ENCODE measurements at regions not wholly inside any gene's neighbourhood (a gene's known extent, or its start where the extent isn't known, plus 50 kb on each side); places are given as distances from the start of the nearest gene placed in this dataset.

- Mint-ChIP-seq H3K27ac (no peak overlapping the region), H3K9me3 (peaks cover 0 to 11% (median 0%) of the 10 kb centered on the region in 11 donors), H3K4me1 (no peaks in the 10 kb centered on the region), H3K27me3 (peaks cover 0 to 4% (median 0%) of the 10 kb centered on the region in 5 donors), H3K4me3 (no peak overlapping the region), H3K36me3 (peaks cover 0 to 4% (median 0%) of the 10 kb centered on the region in 5 donors)
- H3K4me3 ChIP-seq (ENCODE audit: low read length) = no peak overlapping the region
- H3K27me3 ChIP-seq (ENCODE audit: control insufficient read depth in 2 of 2, insufficient read depth in 2 of 2, low read length in 2 of 2) = no peaks in the 10 kb centered on the region
- no peaks in the 10 kb centered on the region for H3K36me3 ChIP-seq (ENCODE audit: control insufficient read depth in 2 of 3, insufficient read depth in 3 of 3, low read length in 3 of 3)
- no peak for DNase-seq
- intact Hi-C loops (cut with micrococcal nuclease) = no loop called here
- ChIA-PET CTCF (no interaction called here), POLR2A (no interaction called here)
- no peak overlapping the region for H3K27ac ChIP-seq (ENCODE audit: low read depth, low read length)
- ATAC-seq = no peak
- H3K9me3 ChIP-seq (ENCODE audit: control insufficient read depth in 2 of 3, low read length in 3 of 3) = no peaks in the 10 kb centered on the region
- no peaks in the 10 kb centered on the region for H3K4me1 ChIP-seq (ENCODE audit: control insufficient read depth in 2 of 2, insufficient read depth in 2 of 2, low read length in 2 of 2)
These were observed 143.9 kb upstream of the TSC22D1 start for GRCh38 chr13:44719857-44720671.

GRCh38 chr13:44718467-44718866 is 142.3 kb upstream of the TSC22D1 start:
- Histone ChIP-seq H3K4me1 (ENCODE audit: control insufficient read depth in 2 of 2, insufficient read depth in 2 of 2, low read length in 2 of 2) (no peaks in the 10 kb centered on the region), H3K9me3 (ENCODE audit: control insufficient read depth in 2 of 3, low read length in 3 of 3) (no peaks in the 10 kb centered on the region), H3K27ac (ENCODE audit: low read depth, low read length) (no peak overlapping the region), H3K4me3 (ENCODE audit: low read length) (no peak overlapping the region), H3K27me3 (ENCODE audit: control insufficient read depth in 2 of 2, insufficient read depth in 2 of 2, low read length in 2 of 2) (no peaks in the 10 kb centered on the region), H3K36me3 (ENCODE audit: control insufficient read depth in 2 of 3, insufficient read depth in 3 of 3, low read length in 3 of 3) (no peaks in the 10 kb centered on the region)
- DNase-seq = no peak
- Mint-ChIP-seq H3K36me3 (peaks cover 0 to 4% (median 0%) of the 10 kb centered on the region in 5 donors), H3K9me3 (peaks cover 0 to 11% (median 0%) of the 10 kb centered on the region in 11 donors), H3K27ac (no peak overlapping the region), H3K4me3 (no peak overlapping the region), H3K4me1 (no peaks in the 10 kb centered on the region), H3K27me3 (peaks cover 0 to 6% (median 0%) of the 10 kb centered on the region in 5 donors)
- ChIA-PET POLR2A (no interaction called here), CTCF (no interaction called here)
- intact Hi-C loops (cut with micrococcal nuclease) = no loop called here
- ATAC-seq = no peak

DNA sequence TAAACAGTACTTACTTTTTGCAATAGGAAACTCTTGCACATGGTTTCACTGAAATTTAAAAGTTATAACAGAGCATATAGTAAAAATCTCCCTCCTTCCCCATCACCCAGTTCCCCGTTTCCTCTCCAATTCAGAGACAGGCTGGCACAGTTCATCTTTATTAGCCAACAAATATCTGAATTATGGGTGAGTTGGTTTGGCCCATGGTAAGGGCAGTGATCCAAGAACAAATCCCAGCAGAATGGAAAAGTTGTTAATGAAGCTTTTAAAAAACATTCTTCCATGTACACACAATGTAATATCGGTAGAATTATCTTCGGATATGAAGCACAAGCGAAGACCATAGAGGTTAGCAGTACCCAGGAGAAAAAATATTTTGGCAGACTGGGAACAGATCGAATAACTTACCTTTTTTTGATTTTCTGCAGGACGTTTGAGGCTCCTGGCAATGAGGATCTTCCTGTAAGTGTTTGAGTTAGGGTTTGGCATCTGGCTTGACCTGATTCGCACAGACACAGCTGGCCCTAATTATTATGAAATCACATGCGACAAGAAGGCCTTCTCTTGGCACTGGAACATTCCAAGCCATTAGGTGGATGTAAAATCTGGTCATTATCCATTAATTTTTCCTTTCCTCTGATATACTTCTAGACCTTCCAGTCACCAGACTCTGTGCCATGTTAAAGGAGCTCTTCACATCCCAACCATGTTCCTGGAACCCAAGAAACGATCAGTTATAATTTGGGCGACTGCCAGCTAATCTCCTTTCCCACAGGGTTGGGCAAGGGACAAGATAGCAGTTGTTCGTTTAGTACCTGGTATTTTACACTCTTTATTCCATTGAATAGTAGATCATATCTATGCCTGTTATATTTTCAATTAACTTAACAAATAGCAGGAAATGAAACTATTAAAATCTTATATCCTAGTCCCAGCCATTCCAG is 139.4 kb upstream of the TSC22D1 start:
- no peaks in the 10 kb centered on the region for H3K36me3 Mint-ChIP-seq
- H3K27me3 Mint-ChIP-seq = peaks cover 0 to 4% (median 0%) of the 10 kb centered on the region in 5 donors
- ChIA-PET POLR2A (no interaction called here), CTCF (no interaction called here)
- peaks cover 0 to 2% (median 0%) of the 10 kb centered on the region in 7 donors for H3K4me1 Mint-ChIP-seq
- no peak overlapping the region for H3K4me3 Mint-ChIP-seq
- H3K36me3 ChIP-seq (ENCODE audit: control insufficient read depth in 2 of 3, insufficient read depth in 3 of 3, low read length in 3 of 3) = no peaks in the 10 kb centered on the region
- ATAC-seq = no peak
- no peak overlapping the region for H3K27ac ChIP-seq (ENCODE audit: low read depth, low read length)
- H3K4me1 ChIP-seq (ENCODE audit: control insufficient read depth in 2 of 2, insufficient read depth in 2 of 2, low read length in 2 of 2) = no peaks in the 10 kb centered on the region
- H3K9me3 Mint-ChIP-seq = no peaks in the 10 kb centered on the region
- H3K9me3 ChIP-seq (ENCODE audit: control insufficient read depth in 2 of 3, low read length in 3 of 3) = no peaks in the 10 kb centered on the region
- H3K4me3 ChIP-seq (ENCODE audit: low read length) = no peak overlapping the region
- intact Hi-C loops (cut with micrococcal nuclease) = no loop called here
- no peak overlapping the region for H3K27ac Mint-ChIP-seq
- H3K27me3 ChIP-seq (ENCODE audit: control insufficient read depth in 2 of 2, insufficient read depth in 2 of 2, low read length in 2 of 2) = no peaks in the 10 kb centered on the region
- no peak for DNase-seq

- H3K9me3 Mint-ChIP-seq = peaks cover 0 to 2% (median 0%) of the 10 kb centered on the region in 11 donors
- CTCF ChIA-PET = no interaction called here
These were observed 137.8 kb upstream of the TSC22D1 start for GRCh38 chr13:44713788-44714469.

DNA sequence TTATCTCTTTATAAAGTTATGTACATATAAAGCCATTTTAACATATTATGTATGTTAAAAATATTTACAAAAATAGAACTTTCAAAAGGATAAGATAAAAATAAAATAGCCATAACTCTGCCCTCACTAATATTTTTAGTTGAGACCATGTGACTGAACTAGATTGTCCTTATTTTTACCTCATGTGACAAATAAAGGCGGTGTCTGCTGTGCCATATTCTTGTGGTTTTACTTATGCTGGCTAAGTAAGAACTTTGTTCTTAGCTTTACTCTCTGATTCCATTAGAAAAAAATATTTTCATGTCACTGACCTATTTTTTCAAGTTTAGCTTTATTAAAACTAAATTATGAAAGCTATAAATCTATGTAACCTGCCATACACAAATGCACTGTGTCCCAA is 135.6 kb upstream of the TSC22D1 start:
- Histone ChIP-seq H3K27ac (ENCODE audit: low read depth, low read length) (no peak overlapping the region), H3K36me3 (ENCODE audit: control insufficient read depth in 2 of 3, insufficient read depth in 3 of 3, low read length in 3 of 3) (no peaks in the 10 kb centered on the region), H3K4me3 (ENCODE audit: low read length) (no peak overlapping the region), H3K9me3 (ENCODE audit: control insufficient read depth in 2 of 3, low read length in 3 of 3) (no peaks in the 10 kb centered on the region), H3K27me3 (ENCODE audit: control insufficient read depth in 2 of 2, insufficient read depth in 2 of 2, low read length in 2 of 2) (no peaks in the 10 kb centered on the region), H3K4me1 (ENCODE audit: control insufficient read depth in 2 of 2, insufficient read depth in 2 of 2, low read length in 2 of 2) (no peaks in the 10 kb centered on the region)
- no peak overlapping the region for H3K4me3 Mint-ChIP-seq
- H3K36me3 Mint-ChIP-seq = no peaks in the 10 kb centered on the region
- DNase-seq (no peak), ATAC-seq (no peak)
- peaks cover 0 to 12% (median 4%) of the 10 kb centered on the region in 5 donors for H3K27me3 Mint-ChIP-seq
- ChIA-PET POLR2A (no interaction called here), CTCF (no interaction called here)
- H3K4me1 Mint-ChIP-seq = peaks cover 0 to 3% (median 0%) of the 10 kb centered on the region in 7 donors
- intact Hi-C loops (cut with micrococcal nuclease) = no loop called here
- H3K27ac Mint-ChIP-seq = no peak overlapping the region
- H3K9me3 Mint-ChIP-seq = peaks cover 0 to 2% (median 0%) of the 10 kb centered on the region in 11 donors

More at GRCh38 chr13:44713788-44714469, 137.8 kb upstream of the TSC22D1 start:
- POLR2A ChIA-PET = no interaction called here
- no peaks in the 10 kb centered on the region for H3K9me3 ChIP-seq (ENCODE audit: control insufficient read depth in 2 of 3, low read length in 3 of 3)
- ATAC-seq (no peak), DNase-seq (no peak)
- no peaks in the 10 kb centered on the region for H3K27me3 ChIP-seq (ENCODE audit: control insufficient read depth in 2 of 2, insufficient read depth in 2 of 2, low read length in 2 of 2)
- intact Hi-C loops (cut with micrococcal nuclease) = no loop called here
- no peaks in the 10 kb centered on the region for H3K36me3 ChIP-seq (ENCODE audit: control insufficient read depth in 2 of 3, insufficient read depth in 3 of 3, low read length in 3 of 3)
- peaks cover 0 to 4% (median 0%) of the 10 kb centered on the region in 5 donors for H3K27me3 Mint-ChIP-seq
- H3K4me3 ChIP-seq (ENCODE audit: low read length) = no peak overlapping the region
- peaks cover 0 to 3% (median 0%) of the 10 kb centered on the region in 7 donors for H3K4me1 Mint-ChIP-seq
- no peak overlapping the region for H3K27ac Mint-ChIP-seq
- H3K27ac ChIP-seq (ENCODE audit: low read depth, low read length) = no peak overlapping the region
- no peaks in the 10 kb centered on the region for H3K36me3 Mint-ChIP-seq
- no peaks in the 10 kb centered on the region for H3K4me1 ChIP-seq (ENCODE audit: control insufficient read depth in 2 of 2, insufficient read depth in 2 of 2, low read length in 2 of 2)
- no peak overlapping the region for H3K4me3 Mint-ChIP-seq

DNA sequence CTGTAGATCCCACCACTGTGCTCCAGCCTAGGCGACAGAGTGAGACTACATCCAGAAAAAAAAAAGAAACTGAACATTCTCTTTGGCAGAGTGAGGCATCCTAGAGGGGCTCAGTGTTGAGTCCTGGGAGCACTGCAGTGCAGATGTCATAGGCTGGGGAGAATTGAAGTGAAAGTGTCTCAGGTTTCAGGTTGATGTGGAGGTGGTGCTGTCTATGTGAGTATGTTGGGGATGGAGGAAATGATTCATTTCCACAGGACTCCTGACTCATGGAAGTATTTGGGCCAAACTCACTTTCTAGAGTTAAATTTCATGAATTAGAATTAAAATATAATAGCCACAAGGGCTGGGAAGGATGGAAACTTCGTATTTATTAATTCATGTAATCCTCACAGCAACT is 134.4 kb upstream of the TSC22D1 start:
- H3K27ac Mint-ChIP-seq = no peak overlapping the region
- peaks cover 0 to 3% (median 0%) of the 10 kb centered on the region in 7 donors for H3K4me1 Mint-ChIP-seq
- Histone ChIP-seq H3K4me1 (ENCODE audit: control insufficient read depth in 2 of 2, insufficient read depth in 2 of 2, low read length in 2 of 2) (no peaks in the 10 kb centered on the region), H3K4me3 (ENCODE audit: low read length) (no peak overlapping the region), H3K27ac (ENCODE audit: low read depth, low read length) (no peak overlapping the region), H3K36me3 (ENCODE audit: control insufficient read depth in 2 of 3, insufficient read depth in 3 of 3, low read length in 3 of 3) (no peaks in the 10 kb centered on the region), H3K9me3 (ENCODE audit: control insufficient read depth in 2 of 3, low read length in 3 of 3) (no peaks in the 10 kb centered on the region), H3K27me3 (ENCODE audit: control insufficient read depth in 2 of 2, insufficient read depth in 2 of 2, low read length in 2 of 2) (no peaks in the 10 kb centered on the region)
- ChIA-PET POLR2A (no interaction called here), CTCF (interaction anchor here (0.6 kb wide), 1 partner anchor 23 kb away, joined by 6 read pairs; no protein-coding TSS in a partner anchor)
- H3K36me3 Mint-ChIP-seq = no peaks in the 10 kb centered on the region
- H3K27me3 Mint-ChIP-seq = peaks cover 0 to 12% (median 4%) of the 10 kb centered on the region in 5 donors
- peaks cover 0 to 2% (median 0%) of the 10 kb centered on the region in 11 donors for H3K9me3 Mint-ChIP-seq
- intact Hi-C loops (cut with micrococcal nuclease) = no loop called here
- DNase-seq = peak in 1 of 9 donors; percentile 26
- no peak for ATAC-seq
- H3K4me3 Mint-ChIP-seq = no peak overlapping the region
